K562 (cell line): ENCODE measurements at regions not wholly inside any gene's neighbourhood (a gene's known extent, or its start where the extent isn't known, plus 50 kb on each side); places are given as distances from the start of the nearest gene placed in this dataset.

ENCODE experiments used
- ATAC-seq: fragments of 200-7000 bp; cut with Tn5 transposase; 3 replicates; pipeline ENCODE4 v1.9.1; 2020; ENCODE audit warnings: moderate library complexity
- BruUV-seq: library from RNA; stranded (reverse); fragments of 400-500 nt; replicated peaks from 2 replicates; lab custom pipeline; 2021; lab: Mats Ljungman, UMichigan
- CTCF ChIA-PET: fragments of 300-600 bp; formaldehyde crosslinking; extraction: SDS; loops from one replicate; lab custom pipeline; 2021; ENCODE audit warnings: low intra/inter-chr PET ratio; lab: Yijun Ruan, JAX
- POLR2A ChIA-PET: fragments of 300-600, 350-650 bp; sonication (Branson Sonifier 250); formaldehyde crosslinking; extraction: SDS; loops from one replicate; lab custom pipeline; 2021; ENCODE audit warnings: antibody characterized with exemption, inconsistent platforms; lab: Yijun Ruan, JAX
- DNase-seq, 4 experiments: peaks; one replicate each; pipeline versions ENCODE4 v3.0.0 to v3.0.0-alpha.2; 2011 to 2018; ENCODE audit warnings: low spot score in 3 of 4, mixed read lengths in 3 of 4; ENCODE audit errors: extremely low read depth in 1 of 4
- FAIRE-seq: peaks from 2 replicates; lab custom pipeline; 2011; peaks lifted over from hg19 to GRCh38; lab: Jason Lieb, UNC
- H2AFZ ChIP-seq: 2 replicates; pipeline ENCODE4 v1.6.0; 2011; ENCODE audit warnings: low read depth, low read length, control low read depth, inconsistent platforms
- H3K27ac ChIP-seq: fragments of 200-600 bp; 3 replicates; pipeline ENCODE4 v1.8.0; 2011; ENCODE audit warnings: low read depth, mild to moderate bottlenecking, control low read depth, inconsistent platforms, low read length, moderate library complexity, mixed read lengths; ENCODE audit errors: extremely low read depth
- H3K27me3 ChIP-seq, 2 experiments: fragments of 300-600 bp in 1 of 2; 2 replicates in 1 of 2; 3 replicates in 1 of 2; pipeline versions ENCODE4 v1.6.0 to v1.8.0; 2011; ENCODE audit warnings: inconsistent platforms in 2 of 2, low read length in 2 of 2, mild to moderate bottlenecking in 1 of 2, mixed read lengths in 1 of 2, moderate library complexity in 1 of 2; ENCODE audit not compliant: control insufficient read depth in 2 of 2, insufficient read depth in 2 of 2
- H3K36me3 ChIP-seq: fragments of 300-600 bp; 3 replicates; pipeline ENCODE4 v1.8.0; 2011; ENCODE audit warnings: mild to moderate bottlenecking, low read length, inconsistent platforms; ENCODE audit not compliant: control insufficient read depth, insufficient read depth
- H3K4me1 ChIP-seq, 2 experiments: fragments of 200-600 bp in 1 of 2; replicated peaks in 1 of 2; 2 replicates in 1 of 2; 3 replicates in 1 of 2; pipeline versions ENCODE4 v1.5.1 to v1.8.0; 2011; ENCODE audit warnings: inconsistent platforms in 2 of 2, low read length in 2 of 2, mild to moderate bottlenecking in 1 of 2, mixed read lengths in 1 of 2, moderate library complexity in 1 of 2; ENCODE audit not compliant: control insufficient read depth in 2 of 2, insufficient read depth in 2 of 2
- H3K4me2 ChIP-seq: 2 replicates; pipeline ENCODE4 v1.6.1; 2011; ENCODE audit warnings: low read length, control low read depth, inconsistent platforms, mixed read lengths; ENCODE audit not compliant: insufficient read depth
- H3K4me3 ChIP-seq: fragments of 200-600 bp; sonication (generic), shearing (Covaris generic); 2 replicates; pipeline ENCODE4 v1.5.1; 2016; ENCODE audit warnings: control low read depth, inconsistent platforms
- H3K79me2 ChIP-seq: fragments of 200-600 bp; 3 replicates; pipeline ENCODE4 v1.8.0; 2011; ENCODE audit warnings: low read length, inconsistent platforms; ENCODE audit not compliant: control insufficient read depth, insufficient read depth
- H3K9ac ChIP-seq, 2 experiments: 2 replicates each; pipeline versions ENCODE4 v1.6.0 to v1.6.1; 2011; ENCODE audit warnings: low read depth in 2 of 2, low read length in 2 of 2, control low read depth in 1 of 2, inconsistent platforms in 1 of 2, mild to moderate bottlenecking in 1 of 2, mixed read lengths in 1 of 2; ENCODE audit not compliant: insufficient read depth in 1 of 2
- H3K9me1 ChIP-seq: one replicate; pipeline ENCODE4 v1.6.0; 2011; ENCODE audit warnings: inconsistent platforms, mild to moderate bottlenecking, low read length, moderate library complexity; ENCODE audit not compliant: control insufficient read depth, insufficient read depth
- H3K9me3 ChIP-seq: replicated peaks from 2 replicates; pipeline ENCODE4 v1.5.1; 2011; ENCODE audit warnings: low read depth, low read length, inconsistent platforms; ENCODE audit not compliant: control insufficient read depth, insufficient read depth
- H4K20me1 ChIP-seq: replicated peaks from 2 replicates; pipeline ENCODE4 v1.6.1; 2011; ENCODE audit warnings: low read length, inconsistent platforms, mixed read lengths; ENCODE audit not compliant: control insufficient read depth, insufficient read depth
- ARID1B ChIP-seq: fragments of 450-650 bp; IDR thresholded peaks from 2 replicates; pipeline ENCODE4 v1.6.1; 2016; ENCODE audit warnings: antibody characterized with exemption, mild to moderate bottlenecking, inconsistent platforms
- MAFK ChIP-seq: IDR thresholded peaks from 2 replicates; pipeline ENCODE4 v1.6.1; 2011; ENCODE audit warnings: low read length, improper control_type of control experiment
- MCM3 ChIP-seq: fragments of 450-650 bp; IDR thresholded peaks from 2 replicates; pipeline ENCODE4 v1.6.1; 2016
- SIRT6 ChIP-seq: IDR thresholded peaks from one replicate; pipeline ENCODE4 v1.6.1; 2012; ENCODE audit warnings: low read depth, mild to moderate bottlenecking, control low read depth, inconsistent platforms, low read length, moderate library complexity
- TAF9B ChIP-seq: fragments of 450-650 bp; IDR thresholded peaks from 2 replicates; pipeline ENCODE4 v1.6.1; 2018; ENCODE audit warnings: mild to moderate bottlenecking; ENCODE audit not compliant: partially characterized antibody
- ZNF551 ChIP-seq: fragments of 250-450 bp; sonication (Bioruptor Pico); IDR thresholded peaks from 2 replicates; pipeline ENCODE4 v1.5.0; 2021; ENCODE audit warnings: mild to moderate bottlenecking, moderate library complexity
- ZSCAN32 ChIP-seq: fragments of 450-650 bp; formaldehyde crosslinking; IDR thresholded peaks from 2 replicates; pipeline ENCODE4 v1.4.0; 2020; ENCODE audit warnings: mild to moderate bottlenecking, moderate library complexity
- WGBS: fragments of 100-300 bp; shearing (Covaris generic); methylation state at CpG from one replicate; pipeline ENCODE4 v1.1.6; 2016; ENCODE audit warnings: low coverage, mixed read lengths; ENCODE audit not compliant: insufficient coverage; ENCODE audit errors: missing lambda C conversion rate; 5-methylcytosine and 5-hydroxymethylcytosine counted together
- in situ Hi-C: fragments of 300-500 bp; cut with MboI; formaldehyde crosslinking; loops from 4 replicates; pipeline ENCODE4 v1.15.0; 2018; ENCODE audit warnings: inconsistent platforms, mixed read lengths
- intact Hi-C: fragments of 100-400 bp; cut with micrococcal nuclease; formaldehyde crosslinking; loops from 2 replicates; pipeline ENCODE4 v1.14.2; 2022
- TF ChIP-seq, protein P1 (sequence below): IDR thresholded peaks from 3 replicates; pipeline ENCODE4 v1.6.1; 2011; ENCODE audit warnings: borderline replicate concordance, mild to moderate bottlenecking; ENCODE audit not compliant: insufficient read length, insufficient read depth
- TF ChIP-seq, protein P2 (sequence below): fragments of 450-650 bp; IDR thresholded peaks from 2 replicates; pipeline ENCODE4 v1.7.0; 2016; ENCODE audit warnings: borderline replicate concordance
- TF ChIP-seq, protein P3 (sequence below): fragments of 450-650 bp; conservative IDR thresholded peaks from 2 replicates; pipeline ENCODE4 v1.6.1; 2016; ENCODE audit warnings: missing genetic modification characterization, low read depth, mild to moderate bottlenecking, missing compliant biosample characterization, moderate library complexity
- TF ChIP-seq, protein P4 (sequence below): sonication (generic); formaldehyde crosslinking; IDR thresholded peaks from 2 replicates; pipeline ENCODE4 v1.8.1; 2023; ENCODE audit warnings: mild to moderate bottlenecking, missing genetic modification reagents
- TF ChIP-seq, protein P5 (sequence below): fragments of 200-800 bp; sonication (Bioruptor generic); IDR thresholded peaks from 2 replicates; pipeline ENCODE4 v1.6.1; 2016; ENCODE audit warnings: missing genetic modification characterization, missing compliant biosample characterization

- Histone ChIP-seq H3K9ac (no peak overlapping the region), H3K9me3 (no peaks in the 10 kb centered on the region), H3K9me1 (no peaks in the 10 kb centered on the region), H2AFZ (no peak overlapping the region), H3K27me3 (peaks cover 0 to 10% of the 10 kb centered on the region in 2 experiments; a peak in 3 of 5 replicates), H3K27ac (no peak overlapping the region), H3K4me3 (no peak overlapping the region), H4K20me1 (no peaks in the 10 kb centered on the region), H3K4me1 (no peaks in the 10 kb centered on the region), H3K4me2 (no peak overlapping the region), H3K36me3 (no peaks in the 10 kb centered on the region), H3K79me2 (no peaks in the 10 kb centered on the region)
- DNase-seq = no peak
- 0% methylated on average over 1 of the region's 1 CpG for WGBS
- intact Hi-C loops = no loop called here
- BruUV-seq = no TSS peak
- ChIA-PET POLR2A (interaction anchor here (0.7 kb wide), 1 partner anchor 430 kb away, joined by 4 read pairs; no protein-coding TSS in a partner anchor), CTCF (no interaction called here)
- no peak; the same call in 2 of the 3 replicates for ATAC-seq
- in situ Hi-C loops = no loop called here
- FAIRE-seq = no peak
- TF ChIP-seq ZSCAN32 (no peak), ZNF551 (CRISPR knock-in tag) (no peak), TAF9B (no peak), SIRT6 (no peak), ARID1B (no peak), MCM3 (no peak), MAFK (no peak)
- TF ChIP-seq, protein P1, sequence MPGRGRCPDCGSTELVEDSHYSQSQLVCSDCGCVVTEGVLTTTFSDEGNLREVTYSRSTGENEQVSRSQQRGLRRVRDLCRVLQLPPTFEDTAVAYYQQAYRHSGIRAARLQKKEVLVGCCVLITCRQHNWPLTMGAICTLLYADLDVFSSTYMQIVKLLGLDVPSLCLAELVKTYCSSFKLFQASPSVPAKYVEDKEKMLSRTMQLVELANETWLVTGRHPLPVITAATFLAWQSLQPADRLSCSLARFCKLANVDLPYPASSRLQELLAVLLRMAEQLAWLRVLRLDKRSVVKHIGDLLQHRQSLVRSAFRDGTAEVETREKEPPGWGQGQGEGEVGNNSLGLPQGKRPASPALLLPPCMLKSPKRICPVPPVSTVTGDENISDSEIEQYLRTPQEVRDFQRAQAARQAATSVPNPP = no peak
- TF ChIP-seq, protein P2, sequence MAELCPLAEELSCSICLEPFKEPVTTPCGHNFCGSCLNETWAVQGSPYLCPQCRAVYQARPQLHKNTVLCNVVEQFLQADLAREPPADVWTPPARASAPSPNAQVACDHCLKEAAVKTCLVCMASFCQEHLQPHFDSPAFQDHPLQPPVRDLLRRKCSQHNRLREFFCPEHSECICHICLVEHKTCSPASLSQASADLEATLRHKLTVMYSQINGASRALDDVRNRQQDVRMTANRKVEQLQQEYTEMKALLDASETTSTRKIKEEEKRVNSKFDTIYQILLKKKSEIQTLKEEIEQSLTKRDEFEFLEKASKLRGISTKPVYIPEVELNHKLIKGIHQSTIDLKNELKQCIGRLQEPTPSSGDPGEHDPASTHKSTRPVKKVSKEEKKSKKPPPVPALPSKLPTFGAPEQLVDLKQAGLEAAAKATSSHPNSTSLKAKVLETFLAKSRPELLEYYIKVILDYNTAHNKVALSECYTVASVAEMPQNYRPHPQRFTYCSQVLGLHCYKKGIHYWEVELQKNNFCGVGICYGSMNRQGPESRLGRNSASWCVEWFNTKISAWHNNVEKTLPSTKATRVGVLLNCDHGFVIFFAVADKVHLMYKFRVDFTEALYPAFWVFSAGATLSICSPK = no peak
- TF ChIP-seq, protein P3, sequence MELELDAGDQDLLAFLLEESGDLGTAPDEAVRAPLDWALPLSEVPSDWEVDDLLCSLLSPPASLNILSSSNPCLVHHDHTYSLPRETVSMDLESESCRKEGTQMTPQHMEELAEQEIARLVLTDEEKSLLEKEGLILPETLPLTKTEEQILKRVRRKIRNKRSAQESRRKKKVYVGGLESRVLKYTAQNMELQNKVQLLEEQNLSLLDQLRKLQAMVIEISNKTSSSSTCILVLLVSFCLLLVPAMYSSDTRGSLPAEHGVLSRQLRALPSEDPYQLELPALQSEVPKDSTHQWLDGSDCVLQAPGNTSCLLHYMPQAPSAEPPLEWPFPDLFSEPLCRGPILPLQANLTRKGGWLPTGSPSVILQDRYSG (tag) = no peak
- TF ChIP-seq, protein P4, sequence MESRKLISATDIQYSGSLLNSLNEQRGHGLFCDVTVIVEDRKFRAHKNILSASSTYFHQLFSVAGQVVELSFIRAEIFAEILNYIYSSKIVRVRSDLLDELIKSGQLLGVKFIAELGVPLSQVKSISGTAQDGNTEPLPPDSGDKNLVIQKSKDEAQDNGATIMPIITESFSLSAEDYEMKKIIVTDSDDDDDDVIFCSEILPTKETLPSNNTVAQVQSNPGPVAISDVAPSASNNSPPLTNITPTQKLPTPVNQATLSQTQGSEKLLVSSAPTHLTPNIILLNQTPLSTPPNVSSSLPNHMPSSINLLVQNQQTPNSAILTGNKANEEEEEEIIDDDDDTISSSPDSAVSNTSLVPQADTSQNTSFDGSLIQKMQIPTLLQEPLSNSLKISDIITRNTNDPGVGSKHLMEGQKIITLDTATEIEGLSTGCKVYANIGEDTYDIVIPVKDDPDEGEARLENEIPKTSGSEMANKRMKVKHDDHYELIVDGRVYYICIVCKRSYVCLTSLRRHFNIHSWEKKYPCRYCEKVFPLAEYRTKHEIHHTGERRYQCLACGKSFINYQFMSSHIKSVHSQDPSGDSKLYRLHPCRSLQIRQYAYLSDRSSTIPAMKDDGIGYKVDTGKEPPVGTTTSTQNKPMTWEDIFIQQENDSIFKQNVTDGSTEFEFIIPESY (CRISPR knock-in tag) = no peak
- TF ChIP-seq, protein P5, sequence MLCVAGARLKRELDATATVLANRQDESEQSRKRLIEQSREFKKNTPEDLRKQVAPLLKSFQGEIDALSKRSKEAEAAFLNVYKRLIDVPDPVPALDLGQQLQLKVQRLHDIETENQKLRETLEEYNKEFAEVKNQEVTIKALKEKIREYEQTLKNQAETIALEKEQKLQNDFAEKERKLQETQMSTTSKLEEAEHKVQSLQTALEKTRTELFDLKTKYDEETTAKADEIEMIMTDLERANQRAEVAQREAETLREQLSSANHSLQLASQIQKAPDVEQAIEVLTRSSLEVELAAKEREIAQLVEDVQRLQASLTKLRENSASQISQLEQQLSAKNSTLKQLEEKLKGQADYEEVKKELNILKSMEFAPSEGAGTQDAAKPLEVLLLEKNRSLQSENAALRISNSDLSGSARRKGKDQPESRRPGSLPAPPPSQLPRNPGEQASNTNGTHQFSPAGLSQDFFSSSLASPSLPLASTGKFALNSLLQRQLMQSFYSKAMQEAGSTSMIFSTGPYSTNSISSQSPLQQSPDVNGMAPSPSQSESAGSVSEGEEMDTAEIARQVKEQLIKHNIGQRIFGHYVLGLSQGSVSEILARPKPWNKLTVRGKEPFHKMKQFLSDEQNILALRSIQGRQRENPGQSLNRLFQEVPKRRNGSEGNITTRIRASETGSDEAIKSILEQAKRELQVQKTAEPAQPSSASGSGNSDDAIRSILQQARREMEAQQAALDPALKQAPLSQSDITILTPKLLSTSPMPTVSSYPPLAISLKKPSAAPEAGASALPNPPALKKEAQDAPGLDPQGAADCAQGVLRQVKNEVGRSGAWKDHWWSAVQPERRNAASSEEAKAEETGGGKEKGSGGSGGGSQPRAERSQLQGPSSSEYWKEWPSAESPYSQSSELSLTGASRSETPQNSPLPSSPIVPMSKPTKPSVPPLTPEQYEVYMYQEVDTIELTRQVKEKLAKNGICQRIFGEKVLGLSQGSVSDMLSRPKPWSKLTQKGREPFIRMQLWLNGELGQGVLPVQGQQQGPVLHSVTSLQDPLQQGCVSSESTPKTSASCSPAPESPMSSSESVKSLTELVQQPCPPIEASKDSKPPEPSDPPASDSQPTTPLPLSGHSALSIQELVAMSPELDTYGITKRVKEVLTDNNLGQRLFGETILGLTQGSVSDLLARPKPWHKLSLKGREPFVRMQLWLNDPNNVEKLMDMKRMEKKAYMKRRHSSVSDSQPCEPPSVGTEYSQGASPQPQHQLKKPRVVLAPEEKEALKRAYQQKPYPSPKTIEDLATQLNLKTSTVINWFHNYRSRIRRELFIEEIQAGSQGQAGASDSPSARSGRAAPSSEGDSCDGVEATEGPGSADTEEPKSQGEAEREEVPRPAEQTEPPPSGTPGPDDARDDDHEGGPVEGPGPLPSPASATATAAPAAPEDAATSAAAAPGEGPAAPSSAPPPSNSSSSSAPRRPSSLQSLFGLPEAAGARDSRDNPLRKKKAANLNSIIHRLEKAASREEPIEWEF (CRISPR knock-in tag) = no peak
These were observed 70.9 kb upstream of the HMCN1 start for GRCh38 chr1:185663332-185663731.
